ENCODE measurements at regions not wholly inside any gene's neighbourhood (a gene's known extent, or its start where the extent isn't known, plus 50 kb on each side); places are given as distances from the start of the nearest gene placed in this dataset.

DNA sequence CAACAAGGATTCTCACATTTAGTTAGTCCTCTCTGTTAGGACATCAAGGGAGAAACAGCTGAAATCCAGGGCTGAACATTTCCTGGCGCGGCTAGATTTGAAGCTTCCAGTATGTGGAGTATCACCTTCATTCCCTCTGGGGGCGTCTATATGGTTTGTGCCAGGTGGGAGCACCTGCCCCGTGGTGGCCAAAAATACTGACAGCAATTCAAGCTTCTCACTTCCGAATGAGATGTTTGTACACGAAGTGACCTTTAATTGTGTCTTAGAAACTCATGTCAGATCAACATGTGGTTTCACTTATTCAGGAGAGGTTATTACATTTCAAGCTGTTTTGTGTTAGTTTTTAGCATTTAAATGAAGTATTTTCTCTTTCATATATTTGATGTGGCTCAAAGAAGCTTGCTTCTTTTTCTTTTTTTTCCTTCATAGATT lies 67.3 kb upstream of the ZNF217 start:
- no peak for TF ChIP-seq POLR2A (IDR thresholded peaks at IDR 0.05; ENCODE audit: low read depth, low read length)
- no peak for TF ChIP-seq POLR2AphosphoS5 (IDR thresholded peaks at IDR 0.05; ENCODE audit: low read depth, low read length)
- no peak for TF ChIP-seq SPI1 (IDR thresholded peaks at IDR 0.05; ENCODE audit: low read depth, low read length)
- TF ChIP-seq TAF1 (IDR thresholded peaks at IDR 0.05; ENCODE audit: low read depth, low read length) = no peak
- TF ChIP-seq POU2F2 (IDR thresholded peaks at IDR 0.05; ENCODE audit: low read depth, low read length) = no peak
- no peak for TF ChIP-seq PAX5 (IDR thresholded peaks at IDR 0.05; ENCODE audit: insufficient read depth, low read length, severe bottlenecking)
